A673 (cell line): ENCODE measurements at regions not wholly inside any gene's neighbourhood (a gene's known extent, or its start where the extent isn't known, plus 50 kb on each side); places are given as distances from the start of the nearest gene placed in this dataset.
"Not testable (repeated sequence)": the region's sequence is repeated elsewhere in the genome, so short reads cannot be mapped to it uniquely, and the experiment has no call there.

Experiments used
- BruUV-seq: library from RNA; stranded (reverse); fragments of 400-500 nt; replicated peaks from 2 replicates; lab custom pipeline; 2021; lab: Mats Ljungman, UMichigan
- CTCF ChIA-PET: fragments of 300-600 bp; sonication (Branson Sonifier 250); formaldehyde crosslinking; loops from one replicate; lab custom pipeline; 2022; ENCODE audit warnings: antibody characterized with exemption; lab: Charles Lee
- POLR2A ChIA-PET: fragments of 300-600 bp; sonication (Branson Sonifier 250); formaldehyde crosslinking; loops from one replicate; lab custom pipeline; 2022; ENCODE audit warnings: antibody characterized with exemption; ENCODE audit not compliant: low non-redundant PET; lab: Charles Lee
- DNase-seq: peaks from one replicate; pipeline ENCODE4 v3.0.0-alpha.2; 2015; ENCODE audit warnings: low spot score
- H3K27ac ChIP-seq: fragments of 200-600 bp; sonication (generic); 2 replicates; pipeline ENCODE4 v1.5.1; 2016; ENCODE audit warnings: mixed run types, low read depth, mild to moderate bottlenecking, mixed read lengths, antibody characterized with exemption, low read length; ENCODE audit not compliant: poor library complexity, severe bottlenecking
- H3K27me3 ChIP-seq: fragments of 200-600 bp; sonication (generic); replicated peaks from 2 replicates; pipeline ENCODE4 v1.6.1; 2017; ENCODE audit warnings: mixed run types, low read depth, mild to moderate bottlenecking, mixed read lengths, antibody characterized with exemption, low read length; ENCODE audit not compliant: insufficient read depth, poor library complexity
- H3K36me3 ChIP-seq: fragments of 200-600 bp; sonication (generic); 2 replicates; pipeline ENCODE4 v1.6.1; 2016; ENCODE audit warnings: mixed run types, mild to moderate bottlenecking, mixed read lengths, antibody characterized with exemption, low read length; ENCODE audit not compliant: insufficient read depth, poor library complexity, severe bottlenecking
- H3K4me1 ChIP-seq: fragments of 200-600 bp; sonication (generic); 2 replicates; pipeline ENCODE4 v1.6.1; 2017; ENCODE audit warnings: mixed run types, mild to moderate bottlenecking, mixed read lengths, antibody characterized with exemption, low read length; ENCODE audit not compliant: insufficient read depth, poor library complexity, severe bottlenecking
- H3K4me3 ChIP-seq: fragments of 200-600 bp; sonication (generic); 2 replicates; pipeline ENCODE4 v1.5.1; 2016; ENCODE audit warnings: low read depth, mixed run types, mild to moderate bottlenecking, mixed read lengths, low read length; ENCODE audit not compliant: poor library complexity, severe bottlenecking
- H3K9me3 ChIP-seq: fragments of 200-600 bp; sonication (generic); 2 replicates; pipeline ENCODE4 v1.6.1; 2016; ENCODE audit warnings: mixed run types, low read depth, mild to moderate bottlenecking, mixed read lengths, antibody characterized with exemption, low read length; ENCODE audit not compliant: poor library complexity, severe bottlenecking
- CTCF ChIP-seq: fragments of 300-800, 200-600 bp; sonication (generic); conservative IDR thresholded peaks from 2 replicates; pipeline ENCODE4 v1.5.1; 2017; ENCODE audit warnings: low read depth, mild to moderate bottlenecking, antibody characterized with exemption, low read length, moderate library complexity, mixed read lengths
- EZH2 ChIP-seq: fragments of 200-600 bp; sonication (generic); IDR thresholded peaks from 2 replicates; pipeline ENCODE4 v1.6.1; 2017; ENCODE audit warnings: borderline replicate concordance, low read depth, mild to moderate bottlenecking, mixed read lengths, antibody characterized with exemption, low read length; ENCODE audit not compliant: poor library complexity, severe bottlenecking
- intact Hi-C: fragments of 100-400 bp; cut with micrococcal nuclease; formaldehyde crosslinking; loops from one replicate; pipeline ENCODE4 v1.10.0; 2022; ENCODE audit not compliant: unreplicated experiment

GRCh38 chr2:228590681-228591080 is 409.2 kb upstream of the SPHKAP start:
- ChIA-PET POLR2A (no interaction called here), CTCF (no interaction called here)
- no peaks in the 10 kb centered on the region for H3K9me3 ChIP-seq
- BruUV-seq: no TSS peak
- H3K27ac ChIP-seq: no peak overlapping the region
- no peaks in the 10 kb centered on the region for H3K27me3 ChIP-seq
- H3K36me3 ChIP-seq: no peaks in the 10 kb centered on the region
- H3K4me3 ChIP-seq: no peak overlapping the region
- DNase-seq: no peak
- TF ChIP-seq EZH2: no peak
- no peaks in the 10 kb centered on the region for H3K4me1 ChIP-seq
- intact Hi-C loops: no loop called here

- H3K9me3 ChIP-seq: no peaks in the 10 kb centered on the region
- CTCF ChIA-PET: no interaction called here
- H3K27ac ChIP-seq: no peak overlapping the region
- BruUV-seq: no TSS peak
- POLR2A ChIA-PET: no interaction called here
- H3K36me3 ChIP-seq: no peaks in the 10 kb centered on the region
- H3K27me3 ChIP-seq: no peaks in the 10 kb centered on the region
- DNase-seq: no peak
- TF ChIP-seq CTCF: no peak
- no peak for TF ChIP-seq EZH2
- no peaks in the 10 kb centered on the region for H3K4me1 ChIP-seq
- intact Hi-C loops: no loop called here
- no peak overlapping the region for H3K4me3 ChIP-seq
Observed at GRCh38 chr2:228589115-228589514, 407.6 kb upstream of the SPHKAP start.

- no peaks in the 10 kb centered on the region for H3K9me3 ChIP-seq
- intact Hi-C loops: no loop called here
- H3K36me3 ChIP-seq: no peaks in the 10 kb centered on the region
- ChIA-PET CTCF (no interaction called here), POLR2A (interaction anchor here (0.6 kb wide), 1 partner anchor 57 kb away, joined by 5 read pairs; no protein-coding TSS in a partner anchor)
- TF ChIP-seq CTCF (no peak), EZH2 (no peak)
- H3K27me3 ChIP-seq: no peaks in the 10 kb centered on the region
- no peak for DNase-seq
- no TSS peak for BruUV-seq
- H3K27ac ChIP-seq: no peak overlapping the region
- H3K4me3 ChIP-seq: no peak overlapping the region
- no peaks in the 10 kb centered on the region for H3K4me1 ChIP-seq
Observed at GRCh38 chr2:228581731-228582130, 400.2 kb upstream of the SPHKAP start.

GRCh38 chr2:228575897-228576296 is 394.4 kb upstream of the SPHKAP start:
- TF ChIP-seq CTCF: no peak
- TF ChIP-seq EZH2: no peak
- POLR2A ChIA-PET: no interaction called here
- Histone ChIP-seq H3K27me3 (no peaks in the 10 kb centered on the region), H3K4me1 (no peaks in the 10 kb centered on the region), H3K36me3 (no peaks in the 10 kb centered on the region), H3K4me3 (no peak overlapping the region), H3K9me3 (no peaks in the 10 kb centered on the region), H3K27ac (no peak overlapping the region)
- intact Hi-C loops: no loop called here
- DNase-seq: no peak
- no TSS peak for BruUV-seq
- CTCF ChIA-PET: no interaction called here

- POLR2A ChIA-PET, H3K36me3 ChIP-seq, DNase-seq, CTCF ChIA-PET, H3K9me3 ChIP-seq, H3K27ac ChIP-seq, BruUV-seq, H3K4me1 ChIP-seq, intact Hi-C loops, H3K27me3 ChIP-seq, H3K4me3 ChIP-seq: not testable (repeated sequence)
Observed at GRCh38 chr2:228568275-228568674, 386.8 kb upstream of the SPHKAP start.
